ENCODE measurements at regions not wholly inside any gene's neighbourhood (a gene's known extent, or its start where the extent isn't known, plus 50 kb on each side); places are given as distances from the start of the nearest gene placed in this dataset.

DNA sequence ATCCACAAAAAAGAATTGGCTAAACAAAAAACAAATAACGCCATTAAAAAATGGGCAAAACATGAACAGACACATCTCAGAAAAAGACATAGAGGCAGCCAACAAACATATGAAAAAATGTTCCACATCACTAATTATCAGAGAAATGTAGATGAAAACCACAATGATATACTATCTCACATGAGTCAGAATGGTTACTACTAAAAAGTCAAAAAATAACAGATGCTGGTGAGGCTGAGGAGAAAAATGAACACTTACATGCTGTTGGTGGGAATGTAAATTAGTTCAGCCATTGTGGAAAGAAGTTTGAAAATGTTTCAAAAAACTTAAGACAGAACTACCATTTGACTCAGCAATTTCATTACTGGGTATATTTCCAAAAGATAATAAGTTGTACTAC lies 430.1 kb upstream of the JAG1 start:
- no peaks in the 10 kb centered on the region for H3K36me3 ChIP-seq (replicated peaks)
- H3K4me3 ChIP-seq (ENCODE audit: low read depth, low read length): no peak overlapping the region
- H3K27ac ChIP-seq: no peak overlapping the region
- TF ChIP-seq, protein P1, sequence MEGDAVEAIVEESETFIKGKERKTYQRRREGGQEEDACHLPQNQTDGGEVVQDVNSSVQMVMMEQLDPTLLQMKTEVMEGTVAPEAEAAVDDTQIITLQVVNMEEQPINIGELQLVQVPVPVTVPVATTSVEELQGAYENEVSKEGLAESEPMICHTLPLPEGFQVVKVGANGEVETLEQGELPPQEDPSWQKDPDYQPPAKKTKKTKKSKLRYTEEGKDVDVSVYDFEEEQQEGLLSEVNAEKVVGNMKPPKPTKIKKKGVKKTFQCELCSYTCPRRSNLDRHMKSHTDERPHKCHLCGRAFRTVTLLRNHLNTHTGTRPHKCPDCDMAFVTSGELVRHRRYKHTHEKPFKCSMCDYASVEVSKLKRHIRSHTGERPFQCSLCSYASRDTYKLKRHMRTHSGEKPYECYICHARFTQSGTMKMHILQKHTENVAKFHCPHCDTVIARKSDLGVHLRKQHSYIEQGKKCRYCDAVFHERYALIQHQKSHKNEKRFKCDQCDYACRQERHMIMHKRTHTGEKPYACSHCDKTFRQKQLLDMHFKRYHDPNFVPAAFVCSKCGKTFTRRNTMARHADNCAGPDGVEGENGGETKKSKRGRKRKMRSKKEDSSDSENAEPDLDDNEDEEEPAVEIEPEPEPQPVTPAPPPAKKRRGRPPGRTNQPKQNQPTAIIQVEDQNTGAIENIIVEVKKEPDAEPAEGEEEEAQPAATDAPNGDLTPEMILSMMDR (IDR thresholded peaks at IDR 0.05; ENCODE audit: low read depth, low read length, missing control alignments): no peak
- peak; percentile 42 for DNase-seq
- in situ Hi-C loops (cut with HindIII; ENCODE audit: low pct_ligation_motif_present, low sequenced_read_pairs): no loop called here
- H3K27me3 ChIP-seq (replicated peaks): no peaks in the 10 kb centered on the region

DNA sequence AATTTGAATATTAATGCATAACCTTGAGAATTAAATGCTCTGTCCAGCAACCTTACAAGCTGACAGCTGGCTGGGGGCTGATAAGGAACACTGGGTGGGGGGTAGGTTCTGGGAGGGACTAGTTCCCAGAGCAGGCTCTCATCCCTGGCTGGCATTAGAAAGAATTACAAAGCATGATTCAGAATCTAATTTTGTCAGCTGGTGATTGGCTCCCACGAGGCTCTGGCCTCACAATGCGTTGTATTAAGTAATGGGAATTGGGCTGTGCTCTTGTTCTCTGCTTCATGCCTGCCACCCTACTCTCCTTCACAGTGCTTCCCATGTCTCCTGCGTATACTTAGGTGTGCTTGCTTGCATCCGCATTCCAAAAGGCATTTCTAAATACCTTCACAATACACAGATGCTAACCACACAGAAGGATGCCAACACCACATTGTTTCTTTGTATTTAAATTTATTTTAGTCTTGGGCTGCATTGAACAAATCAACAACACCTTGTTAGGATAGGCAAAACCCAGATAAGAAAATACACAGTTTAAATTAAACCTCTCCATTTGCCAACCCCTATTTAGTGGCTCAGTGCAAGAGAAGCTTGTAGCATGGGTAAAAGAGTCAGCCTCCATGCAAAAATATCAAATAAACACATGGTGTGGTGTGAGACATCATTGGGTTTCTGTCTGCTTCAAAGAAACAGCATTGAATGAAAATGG lies 434.5 kb upstream of the JAG1 start:
- Histone ChIP-seq H3K27ac (no peak overlapping the region), H3K27me3 (replicated peaks) (no peaks in the 10 kb centered on the region), H3K36me3 (replicated peaks) (no peaks in the 10 kb centered on the region), H3K4me3 (ENCODE audit: low read depth, low read length) (no peak overlapping the region)
- in situ Hi-C loops (cut with HindIII; ENCODE audit: low pct_ligation_motif_present, low sequenced_read_pairs): no loop called here
- peak; percentile 31 for DNase-seq
- TF ChIP-seq, protein P1 (IDR thresholded peaks at IDR 0.05; ENCODE audit: low read depth, low read length, missing control alignments): no peak

DNA sequence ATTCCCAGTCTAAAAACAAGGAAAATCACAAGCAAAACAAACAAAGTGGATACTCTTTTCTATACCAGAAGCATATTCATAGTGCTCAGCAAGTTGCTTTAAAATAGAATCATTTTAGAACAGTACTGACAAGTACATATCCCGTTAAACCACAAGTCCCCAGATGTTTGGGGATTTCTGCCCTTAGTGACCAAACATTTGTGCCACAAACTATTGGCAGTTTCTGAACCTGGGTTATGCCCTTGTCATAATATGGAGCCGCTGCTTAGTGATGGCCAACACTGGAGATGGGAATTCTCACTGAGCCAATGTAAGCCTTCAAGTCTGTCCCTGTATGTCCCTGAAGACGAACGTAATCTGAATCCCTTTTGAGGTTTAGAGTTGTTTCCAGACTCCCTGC lies 436.7 kb upstream of the JAG1 start:
- no peak overlapping the region for H3K27ac ChIP-seq
- no peaks in the 10 kb centered on the region for H3K36me3 ChIP-seq (replicated peaks)
- in situ Hi-C loops (cut with HindIII; ENCODE audit: low pct_ligation_motif_present, low sequenced_read_pairs): no loop called here
- H3K4me3 ChIP-seq (ENCODE audit: low read depth, low read length): no peak overlapping the region
- no peaks in the 10 kb centered on the region for H3K27me3 ChIP-seq (replicated peaks)
- TF ChIP-seq, protein P1 (IDR thresholded peaks at IDR 0.05; ENCODE audit: low read depth, low read length, missing control alignments): no peak
- DNase-seq: no peak

DNA sequence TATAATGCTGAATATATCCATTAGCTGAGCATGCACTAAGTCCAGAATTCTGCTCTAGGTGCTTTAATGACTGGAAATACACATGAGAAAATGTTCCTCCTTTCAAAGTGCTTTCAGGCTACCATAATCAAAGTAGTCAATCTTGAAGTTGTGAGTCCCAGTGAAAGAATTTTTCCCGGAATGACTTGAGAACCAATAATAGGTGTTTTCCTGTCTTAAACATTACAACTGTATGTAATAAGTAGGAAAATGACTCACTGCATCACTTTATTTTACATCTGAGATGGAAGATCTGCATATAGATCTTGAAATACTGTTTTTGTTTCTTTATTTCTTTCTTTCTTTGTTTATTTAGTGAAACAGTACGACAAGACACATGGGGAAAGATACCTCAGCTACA lies 437.4 kb upstream of the JAG1 start:
- in situ Hi-C loops (cut with HindIII; ENCODE audit: low pct_ligation_motif_present, low sequenced_read_pairs): no loop called here
- H3K4me3 ChIP-seq (ENCODE audit: low read depth, low read length): no peak overlapping the region
- no peak overlapping the region for H3K27ac ChIP-seq
- no peaks in the 10 kb centered on the region for H3K36me3 ChIP-seq (replicated peaks)
- DNase-seq: no peak
- TF ChIP-seq, protein P1 (IDR thresholded peaks at IDR 0.05; ENCODE audit: low read depth, low read length, missing control alignments): no peak
- no peaks in the 10 kb centered on the region for H3K27me3 ChIP-seq (replicated peaks)

DNA sequence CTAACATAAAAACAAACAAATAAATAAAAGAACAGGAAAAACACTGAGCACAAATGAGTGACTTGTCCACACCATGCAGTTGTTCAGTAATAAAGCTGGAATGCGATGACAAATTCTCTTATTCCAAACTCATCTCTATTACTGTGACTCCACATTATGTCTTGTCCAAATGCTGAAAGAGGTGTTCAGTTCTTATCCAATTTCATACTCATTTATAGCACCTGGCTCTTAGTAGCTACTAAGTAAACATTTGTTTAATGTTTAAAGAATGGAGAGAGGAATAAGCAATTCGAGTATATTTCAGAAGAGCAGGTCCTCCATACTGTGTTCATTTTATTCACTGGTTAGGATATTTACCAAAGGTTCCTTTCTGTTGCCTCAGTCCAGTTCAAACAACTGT lies 439.0 kb upstream of the JAG1 start:
- Histone ChIP-seq H3K4me3 (ENCODE audit: low read depth, low read length) (no peak overlapping the region), H3K27ac (no peak overlapping the region), H3K36me3 (replicated peaks) (no peaks in the 10 kb centered on the region), H3K27me3 (replicated peaks) (no peaks in the 10 kb centered on the region)
- DNase-seq: no peak
- in situ Hi-C loops (cut with HindIII; ENCODE audit: low pct_ligation_motif_present, low sequenced_read_pairs): no loop called here
- TF ChIP-seq, protein P1 (IDR thresholded peaks at IDR 0.05; ENCODE audit: low read depth, low read length, missing control alignments): no peak

DNA sequence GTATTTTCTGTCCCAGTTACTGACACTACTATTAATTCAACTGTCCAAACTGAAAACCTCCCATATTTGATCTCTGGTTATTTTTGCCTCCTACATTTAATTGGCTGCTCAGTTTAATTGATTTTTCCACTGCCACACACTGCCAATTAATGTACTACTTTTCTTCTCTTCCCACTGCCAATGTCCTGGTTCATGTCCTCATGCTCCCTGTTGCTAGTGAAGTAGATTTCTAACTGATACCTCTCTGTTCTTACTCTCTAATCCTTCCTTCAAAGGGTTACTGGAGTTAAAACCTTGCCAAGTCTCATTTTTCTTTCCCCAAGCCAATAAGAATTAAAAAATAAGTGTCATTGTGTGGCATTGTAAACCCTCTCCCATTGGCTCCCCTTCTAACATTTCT lies 440.6 kb upstream of the JAG1 start:
- in situ Hi-C loops (cut with HindIII; ENCODE audit: low pct_ligation_motif_present, low sequenced_read_pairs): no loop called here
- H3K4me3 ChIP-seq (ENCODE audit: low read depth, low read length): no peak overlapping the region
- H3K36me3 ChIP-seq (replicated peaks): no peaks in the 10 kb centered on the region
- TF ChIP-seq, protein P1 (IDR thresholded peaks at IDR 0.05; ENCODE audit: low read depth, low read length, missing control alignments): no peak
- no peak overlapping the region for H3K27ac ChIP-seq
- DNase-seq: no peak
- H3K27me3 ChIP-seq (replicated peaks): no peaks in the 10 kb centered on the region
